ENCODE measurements at regions not wholly inside any gene's neighbourhood (a gene's known extent, or its start where the extent isn't known, plus 50 kb on each side); places are given as distances from the start of the nearest gene placed in this dataset.
"Not testable (repeated sequence)": the region's sequence is repeated elsewhere in the genome, so short reads cannot be mapped to it uniquely, and the experiment has no call there.

DNA sequence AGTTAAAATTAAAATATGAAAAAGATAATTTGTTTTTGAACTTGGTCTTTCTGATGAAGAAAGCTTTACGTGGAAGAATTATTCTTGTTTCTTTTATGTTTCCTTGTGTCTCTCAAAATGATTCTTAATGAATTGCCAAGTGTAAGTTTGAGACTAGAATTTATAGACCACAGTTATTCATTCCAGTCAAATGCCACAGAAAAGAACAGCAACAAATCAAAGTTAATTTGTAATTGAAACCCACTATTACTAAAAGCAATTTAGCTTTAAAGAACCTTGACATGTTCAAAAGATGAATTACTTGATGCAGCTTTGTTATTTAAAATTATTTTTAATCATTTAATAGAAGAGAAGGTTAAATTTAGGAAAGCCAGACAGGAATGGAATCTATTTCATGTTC is 1277.7 kb upstream of the NUDT12 start:
- Histone ChIP-seq H3K27ac (no peak overlapping the region), H3K27me3 (no peaks in the 10 kb centered on the region), H3K36me3 (no peaks in the 10 kb centered on the region), H3K4me3 (no peak overlapping the region), H3K9me3 (no peaks in the 10 kb centered on the region), H3K4me1 (no peaks in the 10 kb centered on the region)
- TF ChIP-seq, protein P1, sequence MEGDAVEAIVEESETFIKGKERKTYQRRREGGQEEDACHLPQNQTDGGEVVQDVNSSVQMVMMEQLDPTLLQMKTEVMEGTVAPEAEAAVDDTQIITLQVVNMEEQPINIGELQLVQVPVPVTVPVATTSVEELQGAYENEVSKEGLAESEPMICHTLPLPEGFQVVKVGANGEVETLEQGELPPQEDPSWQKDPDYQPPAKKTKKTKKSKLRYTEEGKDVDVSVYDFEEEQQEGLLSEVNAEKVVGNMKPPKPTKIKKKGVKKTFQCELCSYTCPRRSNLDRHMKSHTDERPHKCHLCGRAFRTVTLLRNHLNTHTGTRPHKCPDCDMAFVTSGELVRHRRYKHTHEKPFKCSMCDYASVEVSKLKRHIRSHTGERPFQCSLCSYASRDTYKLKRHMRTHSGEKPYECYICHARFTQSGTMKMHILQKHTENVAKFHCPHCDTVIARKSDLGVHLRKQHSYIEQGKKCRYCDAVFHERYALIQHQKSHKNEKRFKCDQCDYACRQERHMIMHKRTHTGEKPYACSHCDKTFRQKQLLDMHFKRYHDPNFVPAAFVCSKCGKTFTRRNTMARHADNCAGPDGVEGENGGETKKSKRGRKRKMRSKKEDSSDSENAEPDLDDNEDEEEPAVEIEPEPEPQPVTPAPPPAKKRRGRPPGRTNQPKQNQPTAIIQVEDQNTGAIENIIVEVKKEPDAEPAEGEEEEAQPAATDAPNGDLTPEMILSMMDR (IDR thresholded peaks at IDR 0.05): no peak
- TF ChIP-seq POLR2A (IDR thresholded peaks at IDR 0.05): no peak
- intact Hi-C loops (cut with DNase I): no loop called here
- no peak for ATAC-seq
- no peak for DNase-seq
- 43 to 58% (median 54%) methylated on average over 1 of the region's 1 CpG for WGBS, 4 donors

DNA sequence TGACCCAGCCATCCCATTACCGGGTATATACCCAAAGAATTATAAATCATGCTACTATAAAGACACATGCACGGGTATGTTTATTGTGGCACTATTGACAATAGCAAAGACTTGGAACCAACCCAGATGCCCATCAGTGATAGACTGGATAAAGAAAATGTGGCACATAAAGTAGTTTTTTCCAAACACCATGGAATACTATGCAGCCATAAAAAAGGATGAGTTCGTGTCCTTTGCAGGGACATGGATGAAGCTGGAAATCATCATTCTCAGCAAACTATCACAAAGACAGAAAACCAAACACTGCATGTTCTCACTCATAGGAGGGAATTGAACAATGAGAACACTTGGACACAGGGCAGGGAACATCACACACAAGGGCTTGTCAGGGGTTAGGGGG is 1268.9 kb upstream of the NUDT12 start:
- DNase-seq; H3K4me3 ChIP-seq; H3K36me3 ChIP-seq; intact Hi-C loops (cut with DNase I); H3K27me3 ChIP-seq; ATAC-seq; H3K27ac ChIP-seq; H3K4me1 ChIP-seq: not testable (repeated sequence)
- H3K9me3 ChIP-seq: peaks cover 0 to 11% (median 0%) of the 10 kb centered on the region in 12 donors
- 91 to 93% (median 93%) methylated on average over 3 of the region's 3 CpGs for whole genome bisulfite sequencing, 4 donors

DNA sequence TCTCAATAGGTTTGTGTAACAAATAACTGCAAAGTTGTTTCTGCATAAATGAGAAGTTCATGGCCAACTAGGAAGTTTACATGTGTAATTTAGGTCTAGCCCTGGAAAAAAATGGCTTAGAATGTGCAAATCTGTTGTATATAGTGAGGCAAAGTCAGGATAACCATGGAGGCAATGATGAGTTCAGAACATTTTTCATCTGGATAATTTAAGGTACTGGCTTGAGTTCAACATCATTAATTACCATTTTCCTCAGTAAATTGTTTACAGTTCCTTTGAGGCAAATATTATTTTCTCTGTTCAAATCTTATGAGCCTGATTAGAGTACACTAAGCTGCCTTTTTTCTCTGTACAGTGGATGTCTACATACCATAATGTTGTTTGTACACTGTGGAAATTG is 1259.0 kb upstream of the NUDT12 start:
- ATAC-seq (no peak), DNase-seq (no peak)
- intact Hi-C loops (cut with DNase I): no loop called here
- H3K27me3 ChIP-seq: no peaks in the 10 kb centered on the region
- no peaks in the 10 kb centered on the region for H3K9me3 ChIP-seq
- no peak overlapping the region for H3K27ac ChIP-seq
- H3K36me3 ChIP-seq: no peaks in the 10 kb centered on the region
- H3K4me1 ChIP-seq: no peaks in the 10 kb centered on the region
- no peak overlapping the region for H3K4me3 ChIP-seq
- no peak for TF ChIP-seq POLR2A (IDR thresholded peaks at IDR 0.05)
- TF ChIP-seq, protein P1 (IDR thresholded peaks at IDR 0.05): no peak

DNA sequence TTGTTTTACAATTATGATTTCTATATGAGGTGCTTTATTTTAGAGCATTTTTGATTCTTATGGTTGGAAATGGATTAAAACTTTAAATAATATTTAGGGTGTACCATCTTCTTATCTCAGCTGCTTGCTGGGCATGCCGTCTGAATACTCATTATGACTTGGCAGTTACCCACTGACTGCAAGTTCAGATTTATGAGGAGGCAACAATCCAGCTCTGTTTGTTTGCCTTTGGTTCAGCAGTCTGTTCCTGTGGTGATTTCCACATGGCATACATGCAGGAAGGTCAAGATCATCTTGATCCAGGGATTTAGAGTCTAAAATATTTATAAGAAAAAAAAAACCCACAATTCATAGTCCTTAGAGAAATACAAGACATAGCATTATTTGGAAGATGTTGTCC is 1254.5 kb upstream of the NUDT12 start:
- Histone ChIP-seq H3K36me3 (no peaks in the 10 kb centered on the region), H3K4me3 (no peak overlapping the region), H3K27me3 (no peaks in the 10 kb centered on the region), H3K9me3 (no peaks in the 10 kb centered on the region), H3K27ac (no peak overlapping the region), H3K4me1 (no peaks in the 10 kb centered on the region)
- DNase-seq (no peak), ATAC-seq (no peak)
- intact Hi-C loops (cut with DNase I): no loop called here
- WGBS, 4 donors: 64 to 71% (median 66%) methylated on average over 1 of the region's 1 CpG
- TF ChIP-seq, protein P1 (IDR thresholded peaks at IDR 0.05): no peak
- no peak for TF ChIP-seq POLR2A (IDR thresholded peaks at IDR 0.05)

DNA sequence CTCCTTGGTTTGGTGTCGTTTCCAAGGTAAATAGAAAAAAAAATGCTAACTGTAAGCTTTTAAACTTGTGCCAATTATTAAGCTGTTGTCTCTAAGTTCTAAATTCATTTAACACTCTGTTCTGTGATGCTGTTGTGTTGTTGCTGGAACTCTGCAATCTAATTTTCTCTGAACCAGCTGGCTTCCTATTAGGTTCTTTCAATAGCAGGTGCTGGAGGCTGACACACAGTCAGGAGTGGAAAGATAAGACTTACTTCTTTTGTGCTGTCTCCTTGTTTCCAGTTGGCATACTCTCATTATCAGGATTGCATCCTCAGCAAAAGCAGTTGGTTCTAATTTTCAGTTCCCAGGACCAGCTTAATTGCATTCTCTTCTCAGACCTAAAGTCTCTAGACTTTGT is 1252.6 kb upstream of the NUDT12 start:
- H3K36me3 ChIP-seq: no peaks in the 10 kb centered on the region
- WGBS, 4 donors: 34 to 59% (median 45%) methylated on average over 1 of the region's 1 CpG
- no peak for TF ChIP-seq POLR2A (IDR thresholded peaks at IDR 0.05)
- TF ChIP-seq, protein P1 (IDR thresholded peaks at IDR 0.05): no peak
- ATAC-seq: no peak
- peaks cover 0 to 7% (median 0%) of the 10 kb centered on the region in 12 donors for H3K9me3 ChIP-seq
- no peak overlapping the region for H3K27ac ChIP-seq
- H3K4me3 ChIP-seq: no peak overlapping the region
- H3K4me1 ChIP-seq: no peaks in the 10 kb centered on the region
- DNase-seq: no peak
- intact Hi-C loops (cut with DNase I): no loop called here
- H3K27me3 ChIP-seq: no peaks in the 10 kb centered on the region
